Keratinocyte (primary cell): ENCODE measurements at regions not wholly inside any gene's neighbourhood (a gene's known extent, or its start where the extent isn't known, plus 50 kb on each side); places are given as distances from the start of the nearest gene placed in this dataset.

Source experiments
- DNase-seq: peaks from one replicate; pipeline ENCODE4 v3.0.0-alpha.2; 2011; ENCODE audit warnings: low read depth, missing footprints, low spot score
- FAIRE-seq: peaks from 2 replicates; lab custom pipeline; 2011; peaks lifted over from hg19 to GRCh38; lab: Jason Lieb, UNC
- H2AFZ ChIP-seq: 2 replicates; pipeline ENCODE4 v1.6.0; 2012; ENCODE audit warnings: low read length, control low read depth, inconsistent platforms; ENCODE audit not compliant: control insufficient read depth
- H3K27ac ChIP-seq: 2 replicates; pipeline ENCODE4 v1.5.1; 2011; ENCODE audit warnings: low read length; ENCODE audit not compliant: control insufficient read depth, insufficient read depth
- H3K27me3 ChIP-seq: 3 replicates; pipeline ENCODE4 v1.6.0; 2011; ENCODE audit warnings: low read length; ENCODE audit not compliant: control insufficient read depth, insufficient read depth; ENCODE audit errors: extremely low read depth
- H3K36me3 ChIP-seq, 2 experiments: 2 replicates in 1 of 2; 3 replicates in 1 of 2; pipeline ENCODE4 v1.5.1; 2011; ENCODE audit warnings: low read length in 2 of 2, mild to moderate bottlenecking in 1 of 2; ENCODE audit not compliant: control insufficient read depth in 2 of 2, insufficient read depth in 2 of 2; ENCODE audit errors: extremely low read depth in 1 of 2
- H3K4me1 ChIP-seq: 3 replicates; pipeline ENCODE4 v1.5.1; 2011; ENCODE audit warnings: low read length; ENCODE audit not compliant: control insufficient read depth, insufficient read depth; ENCODE audit errors: extremely low read depth
- H3K4me2 ChIP-seq: 3 replicates; pipeline ENCODE4 v1.6.0; 2011; ENCODE audit warnings: low read depth, low read length; ENCODE audit not compliant: control insufficient read depth, insufficient read depth; ENCODE audit errors: extremely low read depth
- H3K4me3 ChIP-seq, 3 experiments: fragments of 200-600 bp in 1 of 3; sonication (generic) in 1 of 3; 2 replicates in 2 of 3; 3 replicates in 1 of 3; pipeline ENCODE4 v1.5.1; 2011 to 2016; ENCODE audit warnings: low read length in 3 of 3, mild to moderate bottlenecking in 3 of 3, control low read depth in 2 of 3, inconsistent platforms in 1 of 3, low read depth in 1 of 3, mixed read lengths in 1 of 3, mixed run types in 1 of 3, moderate library complexity in 1 of 3; ENCODE audit not compliant: control insufficient read depth in 2 of 3, insufficient read depth in 2 of 3; ENCODE audit errors: extremely low read depth in 1 of 3
- H3K79me2 ChIP-seq: 2 replicates; pipeline ENCODE4 v1.6.0; 2012; ENCODE audit warnings: low read length; ENCODE audit not compliant: control insufficient read depth, insufficient read depth
- H3K9ac ChIP-seq: 3 replicates; pipeline ENCODE4 v1.6.0; 2011; ENCODE audit warnings: low read length; ENCODE audit not compliant: control insufficient read depth, insufficient read depth; ENCODE audit errors: extremely low read depth
- H3K9me1 ChIP-seq: 3 replicates; pipeline ENCODE4 v1.6.0; 2011; ENCODE audit warnings: low read length; ENCODE audit not compliant: control insufficient read depth, insufficient read depth; ENCODE audit errors: extremely low read depth
- H3K9me3 ChIP-seq: 2 replicates; pipeline ENCODE4 v1.5.1; 2012; ENCODE audit warnings: low read depth, low read length; ENCODE audit not compliant: control insufficient read depth
- H4K20me1 ChIP-seq: 3 replicates; pipeline ENCODE4 v1.6.0; 2011; ENCODE audit warnings: low read length; ENCODE audit not compliant: control insufficient read depth, insufficient read depth; ENCODE audit errors: extremely low read depth
- EZH2 ChIP-seq: IDR thresholded peaks from one replicate; pipeline ENCODE4 v1.6.1; 2012; ENCODE audit warnings: inconsistent platforms, mild to moderate bottlenecking, low read length, moderate library complexity
- dilution Hi-C: fragments of 300-500 bp; cut with MboI; formaldehyde crosslinking; loops from one replicate; pipeline ENCODE4 v1.7.0; 2020; ENCODE audit warnings: low sequenced_read_pairs; ENCODE audit not compliant: extremely low pct_ligation_motif_present
- TF ChIP-seq, protein P1 (sequence below), 3 experiments: IDR thresholded peaks in 1 of 3; conservative IDR thresholded peaks in 1 of 3; optimal IDR thresholded peaks in 1 of 3; 2 replicates in 2 of 3; 3 replicates in 1 of 3; pipeline versions ENCODE3 to v1.5.1; 2011; ENCODE audit warnings: low read length in 3 of 3, mild to moderate bottlenecking in 3 of 3, moderate library complexity in 2 of 3, control low read depth in 1 of 3, inconsistent platforms in 1 of 3; ENCODE audit not compliant: insufficient read depth in 2 of 3; ENCODE audit errors: extremely low read depth in 1 of 3

DNA sequence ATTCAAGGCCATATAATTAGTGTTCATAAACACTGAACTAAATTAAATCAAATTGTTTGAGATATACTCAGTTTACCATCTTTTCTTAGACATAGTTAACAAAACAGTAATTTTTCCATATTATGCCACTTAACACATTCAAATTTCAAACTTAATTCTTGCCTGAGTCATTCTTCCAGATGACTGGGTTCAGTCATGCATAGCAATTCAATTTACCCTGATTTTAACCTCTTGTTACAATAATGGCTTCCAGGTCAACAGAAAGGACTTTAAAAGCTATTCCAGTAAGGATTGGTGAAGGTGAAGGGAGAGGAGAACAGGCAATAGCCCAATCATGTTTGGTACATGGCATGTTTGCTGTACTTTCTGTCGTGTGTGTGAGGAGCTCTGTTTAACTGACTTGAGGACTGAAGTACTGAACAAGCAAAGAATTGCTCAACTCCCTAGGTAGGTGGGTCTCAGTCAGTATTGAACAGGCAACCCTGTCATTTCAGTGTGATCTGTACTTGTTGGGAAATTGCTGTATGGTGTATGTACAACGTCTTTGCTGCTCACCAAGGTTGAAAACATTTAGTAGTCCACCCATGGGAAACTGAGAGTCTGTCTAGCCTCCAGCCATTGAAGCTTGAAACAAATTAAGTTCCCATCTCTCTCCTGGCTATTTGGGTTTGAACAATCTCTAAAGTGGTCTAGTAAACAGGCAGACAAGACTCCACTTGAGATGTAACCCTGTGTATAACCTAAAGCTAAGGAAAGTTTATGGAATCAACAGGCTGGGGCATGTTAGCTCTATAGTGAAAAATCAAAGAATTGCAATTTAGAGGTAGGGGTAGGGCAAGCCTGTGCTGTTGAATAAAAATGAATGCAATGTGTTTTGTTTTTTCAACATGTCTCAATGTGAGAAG is 327.2 kb downstream of the BTG1 start:
- FAIRE-seq (peak; percentile 17), DNase-seq (no peak)
- H3K9ac ChIP-seq = no peak overlapping the region
- no peaks in the 10 kb centered on the region for H3K36me3 ChIP-seq
- H3K4me2 ChIP-seq = peak overlapping the region; percentile 7
- H3K79me2 ChIP-seq = no peaks in the 10 kb centered on the region
- H3K9me1 ChIP-seq = no peaks in the 10 kb centered on the region
- H2AFZ ChIP-seq = peak overlapping the region; percentile 2
- peaks cover 9% of the 10 kb centered on the region for H3K4me1 ChIP-seq
- no peaks in the 10 kb centered on the region for H3K9me3 ChIP-seq
- no peaks in the 10 kb centered on the region for H4K20me1 ChIP-seq
- peak overlapping the region; percentile 2 for H3K27ac ChIP-seq
- dilution Hi-C loops = no loop called here
- H3K4me3 ChIP-seq = no peak overlapping the region
- no peaks in the 10 kb centered on the region for H3K27me3 ChIP-seq
- TF ChIP-seq, protein P1, sequence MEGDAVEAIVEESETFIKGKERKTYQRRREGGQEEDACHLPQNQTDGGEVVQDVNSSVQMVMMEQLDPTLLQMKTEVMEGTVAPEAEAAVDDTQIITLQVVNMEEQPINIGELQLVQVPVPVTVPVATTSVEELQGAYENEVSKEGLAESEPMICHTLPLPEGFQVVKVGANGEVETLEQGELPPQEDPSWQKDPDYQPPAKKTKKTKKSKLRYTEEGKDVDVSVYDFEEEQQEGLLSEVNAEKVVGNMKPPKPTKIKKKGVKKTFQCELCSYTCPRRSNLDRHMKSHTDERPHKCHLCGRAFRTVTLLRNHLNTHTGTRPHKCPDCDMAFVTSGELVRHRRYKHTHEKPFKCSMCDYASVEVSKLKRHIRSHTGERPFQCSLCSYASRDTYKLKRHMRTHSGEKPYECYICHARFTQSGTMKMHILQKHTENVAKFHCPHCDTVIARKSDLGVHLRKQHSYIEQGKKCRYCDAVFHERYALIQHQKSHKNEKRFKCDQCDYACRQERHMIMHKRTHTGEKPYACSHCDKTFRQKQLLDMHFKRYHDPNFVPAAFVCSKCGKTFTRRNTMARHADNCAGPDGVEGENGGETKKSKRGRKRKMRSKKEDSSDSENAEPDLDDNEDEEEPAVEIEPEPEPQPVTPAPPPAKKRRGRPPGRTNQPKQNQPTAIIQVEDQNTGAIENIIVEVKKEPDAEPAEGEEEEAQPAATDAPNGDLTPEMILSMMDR (optimal IDR thresholded peaks at IDR 0.05 in 1 of 3, IDR thresholded peaks at IDR 0.05 in 1 of 3, conservative IDR thresholded peaks at IDR 0.05 in 1 of 3; ENCODE audit: extremely low read depth in 1 of 3, insufficient read depth in 2 of 3, low read length in 3 of 3) = no peak
- no peak for TF ChIP-seq EZH2

DNA sequence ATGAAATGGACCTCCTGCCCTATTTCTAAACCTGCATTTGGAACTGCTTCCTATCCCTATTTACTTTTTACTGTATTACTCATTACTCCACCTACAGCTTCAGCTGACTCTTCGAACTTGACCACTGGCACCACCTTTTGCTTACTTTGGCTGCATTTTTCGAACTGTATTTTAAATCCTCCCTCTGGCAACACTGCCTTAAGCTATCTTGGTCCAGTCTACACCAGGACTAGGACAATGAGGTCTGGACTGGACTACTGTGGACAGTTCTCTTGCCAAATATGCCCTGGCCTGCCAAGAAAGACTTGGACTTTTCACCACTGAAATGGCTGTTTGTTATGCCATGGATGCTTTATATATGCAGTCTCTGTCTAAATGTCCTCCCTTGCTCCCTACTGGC is 328.1 kb downstream of the BTG1 start:
- Histone ChIP-seq H4K20me1 (no peaks in the 10 kb centered on the region), H3K36me3 (no peaks in the 10 kb centered on the region), H3K79me2 (no peaks in the 10 kb centered on the region), H3K4me1 (peaks cover 9% of the 10 kb centered on the region), H3K27me3 (no peaks in the 10 kb centered on the region), H3K27ac (no peak overlapping the region), H3K9ac (no peak overlapping the region), H3K4me2 (no peak overlapping the region), H2AFZ (no peak overlapping the region), H3K9me3 (no peaks in the 10 kb centered on the region), H3K9me1 (no peaks in the 10 kb centered on the region), H3K4me3 (no peak overlapping the region)
- dilution Hi-C loops = no loop called here
- FAIRE-seq (no peak), DNase-seq (no peak)
- no peak for TF ChIP-seq EZH2
- TF ChIP-seq, protein P1 (optimal IDR thresholded peaks at IDR 0.05 in 1 of 3, IDR thresholded peaks at IDR 0.05 in 1 of 3, conservative IDR thresholded peaks at IDR 0.05 in 1 of 3; ENCODE audit: extremely low read depth in 1 of 3, insufficient read depth in 2 of 3, low read length in 3 of 3) = no peak
